AG10803 (cell line): ENCODE measurements at regions not wholly inside any gene's neighbourhood (a gene's known extent, or its start where the extent isn't known, plus 50 kb on each side); places are given as distances from the start of the nearest gene placed in this dataset.
"Not testable (repeated sequence)": the region's sequence is repeated elsewhere in the genome, so short reads cannot be mapped to it uniquely, and the experiment has no call there.

Source experiments
- DNase-seq: peaks from one replicate; pipeline ENCODE4 v3.0.0; 2010; ENCODE audit warnings: low read depth
- H3K4me3 ChIP-seq: 2 replicates; pipeline ENCODE4 v1.5.1; 2011; ENCODE audit warnings: mild to moderate bottlenecking, low read length, control low read depth
- TF ChIP-seq, protein P1 (sequence below): conservative IDR thresholded peaks from 2 replicates; pipeline ENCODE4 v1.5.1; 2011; ENCODE audit warnings: mild to moderate bottlenecking, low read length, control low read depth, inconsistent platforms

GRCh38 chr22:23471698-23472097 is 108.4 kb downstream of the IGLL1 start:
- no peak for DNase-seq
- no peak overlapping the region for H3K4me3 ChIP-seq
- TF ChIP-seq, protein P1, sequence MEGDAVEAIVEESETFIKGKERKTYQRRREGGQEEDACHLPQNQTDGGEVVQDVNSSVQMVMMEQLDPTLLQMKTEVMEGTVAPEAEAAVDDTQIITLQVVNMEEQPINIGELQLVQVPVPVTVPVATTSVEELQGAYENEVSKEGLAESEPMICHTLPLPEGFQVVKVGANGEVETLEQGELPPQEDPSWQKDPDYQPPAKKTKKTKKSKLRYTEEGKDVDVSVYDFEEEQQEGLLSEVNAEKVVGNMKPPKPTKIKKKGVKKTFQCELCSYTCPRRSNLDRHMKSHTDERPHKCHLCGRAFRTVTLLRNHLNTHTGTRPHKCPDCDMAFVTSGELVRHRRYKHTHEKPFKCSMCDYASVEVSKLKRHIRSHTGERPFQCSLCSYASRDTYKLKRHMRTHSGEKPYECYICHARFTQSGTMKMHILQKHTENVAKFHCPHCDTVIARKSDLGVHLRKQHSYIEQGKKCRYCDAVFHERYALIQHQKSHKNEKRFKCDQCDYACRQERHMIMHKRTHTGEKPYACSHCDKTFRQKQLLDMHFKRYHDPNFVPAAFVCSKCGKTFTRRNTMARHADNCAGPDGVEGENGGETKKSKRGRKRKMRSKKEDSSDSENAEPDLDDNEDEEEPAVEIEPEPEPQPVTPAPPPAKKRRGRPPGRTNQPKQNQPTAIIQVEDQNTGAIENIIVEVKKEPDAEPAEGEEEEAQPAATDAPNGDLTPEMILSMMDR = no peak

DNA sequence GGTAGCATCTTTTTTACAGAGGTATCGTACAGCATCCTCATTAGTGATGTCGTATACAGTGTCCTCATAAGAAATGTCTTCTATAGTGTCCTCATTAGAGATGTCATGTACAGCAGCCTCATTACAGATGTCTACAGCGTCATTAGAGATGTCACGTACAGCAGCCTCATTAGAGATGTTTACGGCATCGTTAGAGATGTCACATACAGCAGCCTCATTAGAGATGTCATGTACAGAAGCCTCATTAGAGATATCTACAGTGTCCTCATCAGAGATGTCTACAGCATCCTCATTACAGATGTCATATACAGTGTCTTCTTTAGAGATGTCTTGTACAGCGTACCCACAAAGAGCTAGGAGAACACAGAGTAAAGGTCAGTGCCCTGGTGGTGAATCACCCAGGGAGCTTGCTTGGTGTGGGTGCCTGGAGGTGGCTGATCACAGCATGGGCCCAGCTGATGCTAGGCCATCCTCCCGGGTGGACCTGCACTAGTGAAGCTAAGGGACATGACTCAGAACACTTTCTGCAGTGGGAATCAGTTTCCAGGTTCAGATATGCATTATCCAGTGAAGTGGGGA is 109.2 kb downstream of the IGLL1 start:
- TF ChIP-seq, protein P1 = no peak
- H3K4me3 ChIP-seq = no peak overlapping the region
- DNase-seq = no peak

GRCh38 chr22:23467721-23468294 is 112.3 kb downstream of the IGLL1 start:
- DNase-seq = no peak
- TF ChIP-seq, protein P1 = no peak
- H3K4me3 ChIP-seq = no peak overlapping the region

- TF ChIP-seq, protein P1 = no peak
- no peak for DNase-seq
- no peak overlapping the region for H3K4me3 ChIP-seq
Observed at GRCh38 chr22:23466351-23466750, 113.7 kb downstream of the IGLL1 start.

GRCh38 chr22:23464796-23465195 is 115.3 kb downstream of the IGLL1 start:
- not testable (repeated sequence) for H3K4me3 ChIP-seq
- DNase-seq = peak; percentile 29

- not testable (repeated sequence) for H3K4me3 ChIP-seq
Observed at GRCh38 chr22:23460517-23461031, 119.5 kb downstream of the IGLL1 start.

DNA sequence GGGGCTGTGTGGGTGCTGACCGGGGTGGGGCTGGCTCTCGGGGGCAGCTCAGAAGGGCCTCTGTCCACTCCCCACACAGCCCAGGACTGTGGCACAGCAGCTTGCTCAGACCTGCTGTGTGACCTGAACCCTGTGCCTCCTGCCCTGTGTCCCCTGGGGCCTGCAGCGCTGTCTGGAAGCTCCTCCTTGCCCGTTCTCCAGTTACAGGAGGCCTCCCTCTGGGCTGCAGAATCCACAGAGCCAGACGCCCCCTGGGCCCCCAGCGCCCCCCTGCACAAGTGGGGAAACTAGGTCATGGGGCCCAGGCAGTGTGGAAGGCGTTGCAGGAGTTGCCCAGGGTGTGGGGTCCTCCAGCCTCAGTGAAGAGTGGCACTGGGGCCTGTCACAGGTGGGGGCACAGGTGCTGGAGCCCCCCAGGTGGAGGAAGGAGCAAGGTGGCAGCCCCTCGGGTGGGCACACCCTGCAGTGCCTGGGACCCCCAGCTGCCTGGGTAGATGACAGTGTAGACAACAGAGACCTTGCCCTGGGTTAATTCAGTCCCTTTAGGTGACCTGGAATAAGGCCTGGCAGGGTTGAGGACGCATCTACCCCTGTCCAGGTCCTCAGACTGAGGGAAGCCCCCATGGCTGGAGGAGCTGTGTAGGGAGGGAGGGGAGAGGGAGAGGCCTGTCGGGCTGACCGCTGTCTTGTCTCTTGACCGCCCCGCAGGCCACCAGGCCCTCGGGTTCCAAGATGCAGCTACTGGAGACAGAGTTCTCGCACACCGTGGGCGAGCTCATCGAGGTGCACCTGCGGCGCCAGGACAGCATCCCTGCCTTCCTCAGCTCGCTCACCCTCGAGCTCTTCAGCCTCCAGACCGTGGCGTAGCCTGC is 120.2 kb downstream of the IGLL1 start:
- H3K4me3 ChIP-seq, DNase-seq: not testable (repeated sequence)

More at GRCh38 chr22:23460517-23461031, 119.5 kb downstream of the IGLL1 start:
- not testable (repeated sequence) for DNase-seq

GRCh38 chr22:23458663-23459541 is 121.2 kb downstream of the IGLL1 start:
- H3K4me3 ChIP-seq = no peak overlapping the region
- DNase-seq = no peak
- TF ChIP-seq, protein P1 = no peak
